Mucosa of descending colon (tissue), 3 donors: ENCODE measurements at regions not wholly inside any gene's neighbourhood (a gene's known extent, or its start where the extent isn't known, plus 50 kb on each side); places are given as distances from the start of the nearest gene placed in this dataset.

Source experiments
- ATAC-seq: fragments of 200-7000 bp; cut with Tn5 transposase; one replicate; pipeline ENCODE4 v1.9.1; 2020; ENCODE audit warnings: mild to moderate bottlenecking, moderate library complexity
- DNase-seq, 3 donors: peaks; one replicate each; pipeline ENCODE4 v3.0.0-alpha.2; 2020
- H3K36me3 ChIP-seq: fragments of 200-600 bp; one replicate; pipeline ENCODE4 v1.8.0; 2021; ENCODE audit warnings: low read depth, mild to moderate bottlenecking
- H3K4me1 ChIP-seq: fragments of 200-600 bp; one replicate; pipeline ENCODE4 v1.8.0; 2021; ENCODE audit warnings: low read depth, mild to moderate bottlenecking
- H3K4me3 ChIP-seq: fragments of 200-600 bp; one replicate; pipeline ENCODE4 v1.8.0; 2021; ENCODE audit warnings: mild to moderate bottlenecking
- H3K9me3 ChIP-seq: fragments of 200-600 bp; one replicate; pipeline ENCODE4 v1.8.0; 2021; ENCODE audit warnings: mild to moderate bottlenecking
- intact Hi-C, 2 donors: fragments of 100-400 bp; cut with DNase I in 1 of 2; cut with micrococcal nuclease in 1 of 2; formaldehyde crosslinking; loops; one replicate each; pipeline versions ENCODE4 v1.11.0 to v1.11.1; 2022; cut with DNase I, micrococcal nuclease
- TF ChIP-seq, protein P1 (sequence below): fragments of 200-600 bp; IDR thresholded peaks from one replicate; pipeline ENCODE4 v1.8.0; 2022; ENCODE audit warnings: antibody characterized with exemption, mild to moderate bottlenecking
- donor health status: DM: no; HTN: no; CAD: no; lungs with moderate emphysema.
- donor health status: DM: no; HTN: no; CAD: no.
- donor health status: DM: no; HTN: yes; CAD: no.

DNA sequence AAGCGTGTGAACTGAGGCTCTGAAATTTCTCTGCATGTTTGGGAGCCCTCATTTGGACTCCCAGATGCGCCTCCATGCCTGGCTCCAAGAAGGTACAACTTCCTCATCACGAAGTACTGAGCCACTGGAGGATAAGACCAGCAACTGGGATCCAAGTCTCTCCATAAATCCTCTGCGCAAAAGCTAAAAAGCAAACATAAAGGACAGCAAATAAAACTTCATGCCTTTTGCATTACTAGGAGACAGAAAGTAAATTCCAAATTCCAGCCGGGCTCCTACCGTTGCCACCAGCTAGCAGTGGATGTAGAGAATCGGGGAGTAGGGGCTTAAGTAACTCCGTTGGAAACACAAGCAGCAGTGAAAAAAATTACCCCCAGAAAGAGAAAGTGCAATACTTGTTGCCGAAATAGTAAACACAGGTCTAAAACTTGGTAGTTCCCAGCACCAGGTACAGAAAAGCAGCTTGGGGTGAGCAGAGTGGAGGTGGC is 477.1 kb upstream of the TENM3 start:
- no peak for DNase-seq
- intact Hi-C loops: no loop called here
- no peak for ATAC-seq
- Histone ChIP-seq H3K4me1 (no peaks in the 10 kb centered on the region), H3K9me3 (no peaks in the 10 kb centered on the region), H3K36me3 (no peaks in the 10 kb centered on the region), H3K4me3 (no peak overlapping the region)
- TF ChIP-seq, protein P1, sequence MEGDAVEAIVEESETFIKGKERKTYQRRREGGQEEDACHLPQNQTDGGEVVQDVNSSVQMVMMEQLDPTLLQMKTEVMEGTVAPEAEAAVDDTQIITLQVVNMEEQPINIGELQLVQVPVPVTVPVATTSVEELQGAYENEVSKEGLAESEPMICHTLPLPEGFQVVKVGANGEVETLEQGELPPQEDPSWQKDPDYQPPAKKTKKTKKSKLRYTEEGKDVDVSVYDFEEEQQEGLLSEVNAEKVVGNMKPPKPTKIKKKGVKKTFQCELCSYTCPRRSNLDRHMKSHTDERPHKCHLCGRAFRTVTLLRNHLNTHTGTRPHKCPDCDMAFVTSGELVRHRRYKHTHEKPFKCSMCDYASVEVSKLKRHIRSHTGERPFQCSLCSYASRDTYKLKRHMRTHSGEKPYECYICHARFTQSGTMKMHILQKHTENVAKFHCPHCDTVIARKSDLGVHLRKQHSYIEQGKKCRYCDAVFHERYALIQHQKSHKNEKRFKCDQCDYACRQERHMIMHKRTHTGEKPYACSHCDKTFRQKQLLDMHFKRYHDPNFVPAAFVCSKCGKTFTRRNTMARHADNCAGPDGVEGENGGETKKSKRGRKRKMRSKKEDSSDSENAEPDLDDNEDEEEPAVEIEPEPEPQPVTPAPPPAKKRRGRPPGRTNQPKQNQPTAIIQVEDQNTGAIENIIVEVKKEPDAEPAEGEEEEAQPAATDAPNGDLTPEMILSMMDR: no peak

DNA sequence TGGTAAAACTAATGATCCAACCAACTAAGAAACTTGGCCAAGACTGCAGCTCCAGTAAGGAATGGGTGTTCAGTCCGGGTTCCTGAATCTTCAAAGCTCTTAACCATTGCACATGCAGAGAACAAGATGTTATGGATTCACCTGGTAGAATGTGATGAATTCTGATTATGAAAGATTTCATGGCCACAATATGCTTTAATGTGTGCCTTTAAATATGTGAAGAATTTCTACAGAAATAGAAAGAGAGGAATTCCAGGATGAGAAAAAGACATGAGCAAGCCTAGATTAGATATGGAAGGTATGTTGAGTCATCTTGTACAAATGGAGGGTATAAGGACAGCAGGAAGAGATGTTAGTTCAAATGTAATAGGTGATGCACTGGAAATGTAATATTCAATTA is 472.2 kb upstream of the TENM3 start:
- intact Hi-C loops: no loop called here
- H3K4me3 ChIP-seq: no peak overlapping the region
- H3K4me1 ChIP-seq: no peaks in the 10 kb centered on the region
- no peak for ATAC-seq
- no peaks in the 10 kb centered on the region for H3K36me3 ChIP-seq
- DNase-seq: no peak
- TF ChIP-seq, protein P1: no peak
- no peaks in the 10 kb centered on the region for H3K9me3 ChIP-seq

DNA sequence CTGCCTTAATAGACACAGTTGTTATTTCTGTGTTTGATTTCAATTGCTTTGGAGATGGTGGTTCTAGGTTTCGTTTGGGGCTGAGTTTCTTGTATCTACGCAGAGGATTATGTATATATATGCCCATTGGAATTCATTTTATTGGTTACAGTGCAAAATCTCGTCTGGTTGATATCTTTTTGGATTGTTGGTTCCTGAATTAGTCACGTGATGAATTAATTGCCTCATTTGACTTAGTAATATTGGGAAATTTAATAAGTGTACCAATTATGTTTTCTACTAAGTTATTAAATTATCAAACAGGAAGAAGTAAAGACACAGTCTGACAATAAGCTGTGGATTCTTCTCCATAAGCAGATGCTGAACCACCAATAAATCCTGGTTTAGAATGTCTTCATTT is 467.9 kb upstream of the TENM3 start:
- TF ChIP-seq, protein P1: no peak
- ATAC-seq (no peak), DNase-seq (no peak)
- Histone ChIP-seq H3K4me1 (no peaks in the 10 kb centered on the region), H3K9me3 (no peaks in the 10 kb centered on the region), H3K4me3 (no peak overlapping the region), H3K36me3 (no peaks in the 10 kb centered on the region)
- intact Hi-C loops: no loop called here

DNA sequence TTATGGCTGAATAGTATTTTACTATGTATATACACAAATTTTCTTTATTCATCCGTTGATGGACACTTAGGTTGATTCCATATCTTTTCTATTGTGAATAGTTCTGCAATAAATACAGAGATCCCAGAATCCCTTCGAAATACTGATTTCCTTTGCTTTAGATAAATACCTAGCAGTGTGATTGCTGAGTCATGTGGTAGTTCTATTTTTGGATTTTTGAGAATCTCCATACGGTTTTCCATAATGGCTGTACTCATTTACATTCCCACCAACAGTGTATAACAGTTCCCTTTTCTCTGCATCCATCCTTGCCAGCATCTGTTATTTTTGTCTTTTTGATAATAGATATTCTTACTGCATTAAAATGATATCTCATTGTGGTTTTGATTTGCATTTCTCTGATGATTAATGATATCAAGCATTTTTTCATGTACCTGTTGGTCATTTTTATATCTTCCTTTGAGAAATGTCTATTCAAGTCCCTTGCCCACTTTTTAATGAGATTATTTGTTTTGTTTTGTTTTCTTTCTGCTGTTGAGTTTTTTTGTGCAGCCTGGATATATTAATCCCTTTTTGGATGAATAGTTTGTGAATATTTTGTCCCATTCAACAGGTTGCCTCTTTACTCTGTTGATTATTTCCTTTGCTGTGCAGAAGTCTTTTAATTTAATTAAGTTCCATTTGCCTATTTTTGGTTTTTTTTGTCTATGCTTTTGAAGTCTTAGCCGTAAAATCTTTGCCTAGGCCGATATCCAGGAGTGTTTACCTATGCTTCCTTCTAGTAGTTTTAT is 466.7 kb upstream of the TENM3 start:
- Histone ChIP-seq H3K9me3 (no peaks in the 10 kb centered on the region), H3K36me3 (no peaks in the 10 kb centered on the region), H3K4me1 (no peaks in the 10 kb centered on the region), H3K4me3 (no peak overlapping the region)
- intact Hi-C loops: no loop called here
- no peak for DNase-seq
- ATAC-seq: no peak
- TF ChIP-seq, protein P1: no peak

DNA sequence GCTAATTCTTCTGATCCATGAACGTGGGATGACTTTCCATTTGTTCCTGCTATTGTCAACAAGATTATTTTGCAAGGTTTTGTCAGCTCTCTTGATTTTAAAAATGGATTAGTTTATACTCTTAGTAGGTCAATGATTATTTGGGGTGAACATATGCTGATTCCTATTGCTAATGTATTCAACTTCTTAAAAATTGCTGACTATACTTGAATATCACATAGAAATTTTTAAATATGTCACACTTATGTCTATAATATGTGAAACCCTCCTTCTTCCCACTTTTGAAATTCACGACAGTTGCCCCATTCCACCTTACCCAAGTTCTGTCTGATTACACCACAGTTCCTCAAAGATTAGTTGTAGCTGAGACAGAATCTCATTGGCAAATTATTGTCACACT is 465.7 kb upstream of the TENM3 start:
- H3K9me3 ChIP-seq: no peaks in the 10 kb centered on the region
- no peak for DNase-seq
- intact Hi-C loops: no loop called here
- TF ChIP-seq, protein P1: no peak
- ATAC-seq: no peak
- H3K36me3 ChIP-seq: no peaks in the 10 kb centered on the region
- no peak overlapping the region for H3K4me3 ChIP-seq
- no peaks in the 10 kb centered on the region for H3K4me1 ChIP-seq
